ENCODE measurements at regions not wholly inside any gene's neighbourhood (a gene's known extent, or its start where the extent isn't known, plus 50 kb on each side); places are given as distances from the start of the nearest gene placed in this dataset.

DNA sequence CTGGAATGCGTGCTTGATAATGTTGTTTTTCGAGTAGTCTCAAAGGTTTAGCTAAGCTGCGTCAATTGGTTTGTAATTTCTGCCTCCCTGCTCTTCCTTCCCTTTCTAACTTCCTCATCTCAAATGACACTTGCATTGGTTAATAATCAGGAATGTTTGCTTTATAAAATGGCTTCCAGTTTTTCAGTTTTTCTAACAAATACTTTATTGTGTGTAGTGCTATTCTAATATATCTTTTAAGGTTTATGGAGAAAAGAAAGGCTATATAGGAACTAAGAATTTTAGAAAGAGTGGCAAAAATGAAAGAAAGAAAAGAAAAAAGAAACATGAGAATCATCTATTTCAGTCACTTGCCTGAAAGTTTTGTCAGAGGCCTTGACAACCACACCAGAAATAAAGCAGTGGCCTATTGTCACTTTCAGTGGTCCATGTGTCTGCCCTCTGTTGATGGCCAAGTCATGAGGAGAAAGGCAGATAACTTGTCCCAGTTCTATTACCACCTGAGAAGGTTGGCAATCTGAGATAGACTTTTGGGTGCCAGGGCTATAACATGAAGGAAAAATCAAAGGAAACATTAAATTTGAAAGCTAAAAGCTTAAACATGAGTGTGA lies 221.9 kb upstream of the KITLG start:
- no peak for DNase-seq

DNA sequence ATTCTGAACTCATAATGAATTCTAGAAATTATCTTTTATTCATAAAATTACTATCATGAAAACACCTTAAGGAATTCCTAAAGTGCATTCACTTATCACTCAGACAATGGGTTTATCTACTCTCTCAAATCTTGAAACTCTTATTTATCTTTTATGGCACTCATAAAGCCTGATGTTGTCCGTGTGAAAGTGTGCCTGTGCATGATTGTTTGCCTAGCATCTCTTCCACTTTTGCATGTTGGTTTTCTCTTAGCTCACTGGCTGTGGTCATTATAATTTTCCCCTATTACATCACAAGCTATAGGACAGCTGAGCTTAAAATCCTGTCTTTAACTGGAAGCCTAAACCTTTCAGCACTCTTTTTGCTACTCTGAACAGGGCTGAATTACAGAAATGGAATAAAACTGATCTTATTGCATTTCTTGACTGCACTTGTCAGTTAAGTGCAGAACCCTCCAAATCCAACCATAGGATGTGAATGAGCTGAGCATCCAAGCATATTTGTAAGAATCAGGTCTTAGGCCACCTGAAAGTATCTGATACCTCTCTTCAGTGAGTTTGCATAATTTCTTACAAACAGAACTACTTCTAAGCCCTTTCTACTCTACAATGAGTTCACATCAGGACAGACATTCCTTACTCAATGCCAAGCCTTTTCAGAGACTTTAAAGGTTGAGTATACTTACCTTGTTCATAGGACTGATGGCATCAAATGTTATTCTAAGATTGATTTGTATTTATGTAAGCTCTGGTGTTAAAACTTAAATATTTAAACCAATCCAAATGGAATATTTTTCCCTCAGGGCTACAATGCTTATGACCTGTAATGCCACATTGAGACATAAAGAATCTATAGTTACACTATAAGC lies 221.2 kb upstream of the KITLG start:
- DNase-seq, result no peak

DNA sequence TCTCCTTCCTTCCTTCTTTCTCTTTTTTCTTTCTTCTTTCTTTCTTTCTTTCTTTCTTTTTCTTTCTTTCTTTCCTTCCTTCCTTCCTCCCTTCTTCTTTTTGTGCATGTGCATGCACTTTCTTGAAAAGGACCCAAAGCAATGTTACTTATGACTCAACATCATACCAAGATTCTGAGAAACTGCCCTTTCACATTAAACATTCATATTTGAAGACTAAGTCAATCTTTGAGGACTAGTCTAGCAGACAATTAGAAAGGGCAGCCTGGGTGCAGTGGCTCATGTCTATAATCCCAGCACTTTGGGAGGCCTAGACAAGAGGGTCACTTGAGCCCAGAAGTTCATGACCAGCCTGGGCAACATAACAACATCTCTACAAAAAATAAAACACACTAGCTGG lies 212.8 kb upstream of the KITLG start:
- no peak for DNase-seq

- no peak for DNase-seq
Observed at GRCh38 chr12:88790231-88790630, 210.0 kb upstream of the KITLG start.

GRCh38 chr12:88784166-88784565 lies 203.9 kb upstream of the KITLG start:
- no peak for DNase-seq

GRCh38 chr12:88782351-88782750 lies 202.1 kb upstream of the KITLG start:
- no peak for DNase-seq

DNA sequence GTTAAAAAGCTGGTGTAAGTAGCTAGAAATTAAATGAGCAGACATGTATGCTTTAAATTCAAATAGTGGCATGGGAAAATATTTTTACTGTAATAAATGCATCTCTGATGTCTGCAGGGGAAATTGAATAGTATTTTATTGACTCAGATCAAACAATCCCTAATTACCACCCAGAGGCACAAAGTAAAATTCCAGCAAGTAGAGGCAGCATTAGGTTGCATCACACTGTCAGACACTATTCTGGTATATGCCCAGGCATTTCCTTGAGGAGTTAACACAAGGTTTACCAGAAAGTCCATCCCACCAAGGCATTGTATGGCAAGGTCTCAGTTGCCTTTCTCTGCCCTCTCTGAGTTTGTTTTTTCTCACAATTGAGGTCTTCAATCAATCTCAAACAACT lies 201.6 kb upstream of the KITLG start:
- DNase-seq, result no peak

- DNase-seq, result no peak
Observed at GRCh38 chr12:88778064-88778463, 197.8 kb upstream of the KITLG start.

- no peak for DNase-seq
Observed at GRCh38 chr12:88775742-88776151, 195.5 kb upstream of the KITLG start.

DNA sequence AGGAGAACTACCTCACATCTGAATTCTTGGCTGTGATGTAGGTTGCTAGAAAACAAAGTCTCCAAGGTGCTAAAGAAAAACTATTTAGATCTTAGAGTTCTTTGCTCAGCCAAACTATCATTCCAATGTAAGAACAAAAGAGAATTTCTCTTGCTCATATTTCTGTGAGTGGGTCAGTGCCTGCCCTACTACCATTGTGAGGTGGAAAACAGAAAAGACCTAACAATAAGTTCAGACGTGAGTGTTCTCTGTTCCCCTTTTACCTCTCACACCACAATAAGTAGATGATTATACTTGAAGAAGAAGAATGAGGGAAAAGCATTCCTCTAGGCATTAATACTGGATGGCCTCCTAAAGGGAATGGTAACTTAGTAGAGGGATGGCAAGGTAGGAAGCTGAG lies 187.4 kb upstream of the KITLG start:
- DNase-seq, result no peak

- DNase-seq, result no peak
Observed at GRCh38 chr12:88764781-88765480, 184.7 kb upstream of the KITLG start.

DNA sequence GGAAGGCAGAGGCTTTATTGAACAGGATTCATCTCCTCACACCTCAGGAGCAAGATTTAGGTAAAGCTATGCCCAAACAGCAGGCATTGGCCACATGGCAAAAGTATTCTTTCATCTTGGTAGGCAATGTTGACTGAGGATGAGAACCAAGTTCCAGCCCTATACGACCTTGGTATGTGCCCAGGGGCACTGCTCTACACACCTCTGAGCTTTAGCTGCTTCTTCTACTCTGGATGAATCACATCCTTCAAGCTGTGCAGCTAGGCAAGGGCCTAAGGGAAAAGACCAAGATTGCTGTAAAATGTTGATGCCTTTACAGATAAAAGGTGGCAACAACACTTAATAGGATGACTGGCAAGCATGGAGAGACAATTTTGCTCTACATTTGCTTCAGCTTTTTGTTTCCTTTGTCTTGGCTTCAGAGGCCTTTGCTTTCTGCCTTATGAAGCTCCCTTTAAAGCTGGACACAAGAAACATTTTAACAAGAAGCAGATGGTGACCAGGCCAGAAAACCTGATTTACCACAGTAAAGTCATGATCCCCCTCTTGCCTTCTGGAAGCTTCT lies 183.3 kb upstream of the KITLG start:
- DNase-seq, result no peak

- no peak for DNase-seq
Observed at GRCh38 chr12:88758176-88758575, 177.9 kb upstream of the KITLG start.

DNA sequence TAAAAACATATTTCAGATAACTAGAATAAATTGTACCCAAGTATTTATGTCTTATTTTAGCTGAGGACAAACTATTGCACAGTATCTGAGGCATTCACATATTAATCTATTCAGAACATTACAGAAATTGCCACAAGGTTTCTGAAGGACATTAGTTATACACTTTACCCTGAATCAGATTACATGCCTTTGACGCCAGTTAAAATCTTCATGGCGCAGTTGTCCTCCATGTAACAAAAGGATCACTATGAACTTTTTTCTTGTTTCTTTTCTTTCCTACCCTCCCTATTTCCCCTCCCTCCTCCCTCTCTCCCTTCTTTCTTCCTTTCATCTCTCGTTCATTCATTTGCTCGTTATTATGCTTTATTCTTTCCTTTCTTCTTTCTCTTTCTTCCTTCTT lies 176.6 kb upstream of the KITLG start:
- no peak for DNase-seq

DNA sequence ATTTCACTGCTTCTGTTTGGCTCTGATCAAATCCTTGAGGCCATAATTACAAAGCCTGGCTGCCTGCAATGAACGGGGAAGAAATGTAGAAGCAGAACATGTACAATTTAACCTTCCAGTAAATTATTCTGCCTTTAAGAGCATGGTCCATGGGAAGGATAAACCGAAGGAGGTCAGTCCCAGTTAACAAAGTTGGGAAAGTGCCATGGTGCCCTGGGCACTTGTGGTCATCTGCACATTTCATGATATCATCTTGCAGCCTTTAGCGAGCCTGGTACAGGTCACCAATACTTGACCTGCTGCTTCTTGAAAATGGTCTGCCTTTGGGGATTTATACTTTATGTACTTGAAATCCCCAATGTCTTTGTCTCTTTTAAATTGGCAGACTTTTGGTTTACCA lies 175.9 kb upstream of the KITLG start:
- DNase-seq, result no peak

DNA sequence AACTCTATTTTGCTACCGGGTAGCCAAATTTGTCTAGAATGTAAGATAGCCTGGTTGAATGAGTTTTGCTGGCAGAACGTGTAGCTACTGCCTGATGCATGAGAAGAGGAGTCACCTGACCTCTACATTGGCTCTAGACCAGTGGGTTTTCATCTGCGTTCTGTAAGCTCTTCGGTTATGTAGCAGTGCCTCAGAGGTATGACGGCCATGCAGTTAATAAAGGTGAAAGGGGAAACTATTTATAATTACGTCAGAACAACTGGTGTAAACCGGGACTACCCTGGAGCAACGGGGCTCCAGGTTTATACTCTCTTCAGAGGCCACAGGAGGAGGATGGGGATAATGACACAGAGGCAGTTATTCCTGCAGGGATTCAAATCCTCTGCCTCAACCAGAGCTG lies 173.4 kb upstream of the KITLG start:
- DNase-seq, result no peak

- DNase-seq, result no peak
Observed at GRCh38 chr12:88753066-88753465, 172.8 kb upstream of the KITLG start.

DNA sequence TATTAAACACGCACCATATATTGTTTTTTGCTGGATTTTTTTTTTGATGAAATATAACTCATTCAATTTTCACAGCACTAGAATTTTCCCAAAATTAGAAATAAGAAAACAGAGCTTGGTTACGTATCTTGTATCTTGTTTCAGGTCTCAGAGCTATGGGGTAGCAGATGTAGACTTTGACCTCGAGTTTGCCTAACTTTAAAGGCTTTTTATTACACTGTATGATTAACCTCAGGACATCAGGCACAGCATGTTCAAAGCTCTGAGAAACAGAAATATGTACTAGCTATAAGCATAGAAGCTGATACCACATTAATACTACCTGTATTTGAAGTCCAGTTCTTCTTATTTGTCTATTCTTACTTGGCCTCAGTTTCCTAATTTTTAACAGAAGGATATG lies 171.9 kb upstream of the KITLG start:
- DNase-seq, result no peak

- no peak for DNase-seq
Observed at GRCh38 chr12:88750867-88751543, 170.7 kb upstream of the KITLG start.

DNA sequence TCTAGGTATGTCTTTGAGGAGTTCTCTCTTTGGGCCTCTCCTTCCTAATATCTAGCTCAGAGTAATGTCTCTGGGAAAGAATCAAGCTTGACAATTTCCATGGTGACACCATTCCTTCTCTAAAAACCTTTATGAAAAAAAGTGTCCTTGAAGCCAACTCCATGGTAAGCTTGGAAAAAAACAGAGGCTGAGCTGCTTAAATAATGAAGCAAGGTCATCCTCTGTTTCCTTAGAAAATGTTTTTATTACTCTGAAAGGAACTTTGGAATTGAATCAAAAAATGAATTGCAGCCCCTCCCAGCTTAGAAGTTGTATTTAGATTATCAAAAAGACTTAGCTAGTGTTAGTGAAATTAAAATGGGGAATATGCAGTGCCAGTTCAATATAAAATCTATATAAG lies 166.1 kb upstream of the KITLG start:
- DNase-seq, result no peak

GRCh38 chr12:88743946-88744685 lies 163.8 kb upstream of the KITLG start:
- DNase-seq, result no peak

GRCh38 chr12:88737838-88738472 lies 157.7 kb upstream of the KITLG start:
- DNase-seq, result no peak
